H1 (cell line): ENCODE measurements at regions not wholly inside any gene's neighbourhood (a gene's known extent, or its start where the extent isn't known, plus 50 kb on each side); places are given as distances from the start of the nearest gene placed in this dataset.

Experiments used
- CTCF ChIA-PET: fragments of 300-600 bp; sonication (Branson Sonifier 250); formaldehyde crosslinking; loops from one replicate; lab custom pipeline; 2021; ENCODE audit not compliant: partially characterized antibody; lab: Charles Lee
- POLR2A ChIA-PET: fragments of 300-600 bp; sonication (Branson Sonifier 250); formaldehyde crosslinking; loops from one replicate; lab custom pipeline; 2021; ENCODE audit warnings: inconsistent platforms; ENCODE audit not compliant: partially characterized antibody; lab: Charles Lee
- DNase-seq, 2 experiments: peaks; one replicate each; pipeline versions ENCODE4 v3.0.0 to v3.0.0-alpha.2; 2010 to 2022; ENCODE audit warnings: low spot score in 2 of 2, low read depth in 1 of 2, mixed read lengths in 1 of 2
- FAIRE-seq: peaks from 2 replicates; lab custom pipeline; 2011; peaks lifted over from hg19 to GRCh38; lab: Jason Lieb, UNC
- H2AFZ ChIP-seq: 2 replicates; pipeline ENCODE4 v1.8.1; 2012; ENCODE audit warnings: low read length, inconsistent platforms
- H2AK5ac ChIP-seq: 2 replicates; pipeline ENCODE4 v1.6.1; 2013; ENCODE audit warnings: low read depth, low read length
- H2BK120ac ChIP-seq: replicated peaks from 2 replicates; pipeline ENCODE3; 2013; ENCODE audit warnings: low read depth, low read length, inconsistent platforms
- H2BK12ac ChIP-seq: 2 replicates; pipeline ENCODE4 v1.6.1; 2013; ENCODE audit warnings: low read depth, low read length
- H2BK15ac ChIP-seq: 2 replicates; pipeline ENCODE4 v1.6.1; 2013; ENCODE audit warnings: low read length
- H2BK20ac ChIP-seq: 2 replicates; pipeline ENCODE4 v1.6.1; 2013; ENCODE audit warnings: low read length
- H2BK5ac ChIP-seq: 2 replicates; pipeline ENCODE4 v1.6.1; 2013; ENCODE audit warnings: low read depth, low read length
- H3K14ac ChIP-seq: 2 replicates; pipeline ENCODE4 v1.6.1; 2013; ENCODE audit warnings: inconsistent platforms; ENCODE audit not compliant: insufficient read length
- H3K18ac ChIP-seq: 2 replicates; pipeline ENCODE4 v1.6.1; 2013; ENCODE audit warnings: low read length; ENCODE audit errors: extremely low read depth
- H3K23ac ChIP-seq: 2 replicates; pipeline ENCODE4 v1.6.1; 2013; ENCODE audit warnings: inconsistent platforms; ENCODE audit not compliant: insufficient read length
- H3K23me2 ChIP-seq: 2 replicates; pipeline ENCODE4 v1.6.1; 2013; ENCODE audit warnings: low read depth, low read length
- H3K27ac ChIP-seq: 2 replicates; pipeline ENCODE4 v1.6.1; 2011; ENCODE audit warnings: low read depth, low read length, inconsistent platforms
- H3K27me3 ChIP-seq, 4 experiments: replicated peaks in 1 of 4; 1 replicate in 1 of 4; 2 replicates in 3 of 4; pipeline versions ENCODE4 v1.6.1 to v1.8.1; 2011 to 2013; ENCODE audit warnings: low read length in 3 of 4, mild to moderate bottlenecking in 3 of 4, inconsistent platforms in 2 of 4, mixed read lengths in 2 of 4, moderate library complexity in 1 of 4; ENCODE audit not compliant: control insufficient read depth in 3 of 4, insufficient read depth in 3 of 4; ENCODE audit errors: extremely low read depth in 1 of 4
- H3K36me3 ChIP-seq, 4 experiments: 2 replicates each; pipeline versions ENCODE4 v1.6.1 to v1.8.1; 2011 to 2013; ENCODE audit warnings: mild to moderate bottlenecking in 4 of 4, low read length in 3 of 4, moderate library complexity in 2 of 4, control low read depth in 1 of 4, inconsistent platforms in 1 of 4; ENCODE audit not compliant: insufficient read depth in 4 of 4, control insufficient read depth in 2 of 4
- H3K4ac ChIP-seq: replicated peaks from 2 replicates; pipeline ENCODE3; 2013; ENCODE audit warnings: low read length, low read depth, mixed read lengths, inconsistent platforms; ENCODE audit not compliant: insufficient read length
- H3K4me1 ChIP-seq, 4 experiments: replicated peaks in 1 of 4; 1 replicate in 1 of 4; 2 replicates in 3 of 4; pipeline versions ENCODE4 v1.6.1 to v1.8.1; 2011 to 2013; ENCODE audit warnings: low read length in 3 of 4, inconsistent platforms in 2 of 4, mixed read lengths in 1 of 4; ENCODE audit not compliant: insufficient read depth in 4 of 4, control insufficient read depth in 3 of 4
- H3K4me2 ChIP-seq, 2 experiments: 2 replicates each; pipeline versions ENCODE4 v1.6.1 to v1.8.1; 2011 to 2013; ENCODE audit warnings: low read depth in 2 of 2, low read length in 2 of 2, control low read depth in 1 of 2, inconsistent platforms in 1 of 2, mild to moderate bottlenecking in 1 of 2; ENCODE audit not compliant: insufficient read depth in 1 of 2
- H3K4me3 ChIP-seq, 4 experiments: fragments of 200-600, 300-600 bp in 1 of 4; sonication (generic), shearing (Covaris generic), sonication (Bioruptor Twin) in 1 of 4; 2 replicates each; pipeline versions ENCODE4 v1.5.1 to v1.8.1; 2011 to 2016; ENCODE audit warnings: low read length in 4 of 4, low read depth in 3 of 4, control low read depth in 2 of 4, inconsistent platforms in 2 of 4, mild to moderate bottlenecking in 2 of 4, mixed read lengths in 1 of 4, moderate library complexity in 1 of 4; ENCODE audit not compliant: insufficient read depth in 2 of 4; ENCODE audit errors: extremely low read depth in 1 of 4
- H3K56ac ChIP-seq: replicated peaks from 2 replicates; pipeline ENCODE3; 2013; ENCODE audit warnings: low read depth, mild to moderate bottlenecking, mixed read lengths, low read length, inconsistent platforms; ENCODE audit not compliant: insufficient read length
- H3K79me1 ChIP-seq: 2 replicates; pipeline ENCODE4 v1.6.1; 2013; ENCODE audit warnings: low read depth, low read length, control low read depth
- H3K79me2 ChIP-seq, 2 experiments: 2 replicates each; pipeline versions ENCODE4 v1.6.1 to v1.8.1; 2012 to 2013; ENCODE audit warnings: low read length in 2 of 2, mild to moderate bottlenecking in 2 of 2, inconsistent platforms in 1 of 2; ENCODE audit not compliant: insufficient read depth in 2 of 2, control insufficient read depth in 1 of 2
- H3K9ac ChIP-seq, 4 experiments: replicated peaks in 1 of 4; 1 replicate in 1 of 4; 2 replicates in 3 of 4; pipeline versions ENCODE4 v1.6.1 to v1.8.1; 2011 to 2013; ENCODE audit warnings: low read depth in 3 of 4, low read length in 3 of 4, control low read depth in 2 of 4, mild to moderate bottlenecking in 2 of 4, moderate library complexity in 2 of 4, inconsistent platforms in 1 of 4; ENCODE audit errors: extremely low read depth in 1 of 4
- H3K9me3 ChIP-seq, 2 experiments: 2 replicates each; pipeline versions ENCODE4 v1.6.1 to v1.8.1; 2012 to 2013; ENCODE audit warnings: mild to moderate bottlenecking in 2 of 2, moderate library complexity in 2 of 2, control low read depth in 1 of 2, inconsistent platforms in 1 of 2, low read depth in 1 of 2, low read length in 1 of 2, mixed read lengths in 1 of 2; ENCODE audit not compliant: insufficient read depth in 2 of 2
- H4K20me1 ChIP-seq, 2 experiments: replicated peaks in 1 of 2; 2 replicates each; pipeline versions ENCODE3 to v1.8.1; 2011 to 2013; ENCODE audit warnings: inconsistent platforms in 2 of 2, low read length in 2 of 2, mild to moderate bottlenecking in 1 of 2; ENCODE audit not compliant: insufficient read depth in 2 of 2, control insufficient read depth in 1 of 2
- H4K5ac ChIP-seq: 2 replicates; pipeline ENCODE4 v1.6.1; 2013; ENCODE audit warnings: low read length, low read depth, mixed read lengths, inconsistent platforms; ENCODE audit not compliant: insufficient read length
- H4K8ac ChIP-seq: 2 replicates; pipeline ENCODE4 v1.8.0; 2013; ENCODE audit warnings: mild to moderate bottlenecking, moderate library complexity, low read length, inconsistent platforms; ENCODE audit not compliant: insufficient read depth; ENCODE audit errors: extremely low read depth
- H4K91ac ChIP-seq: replicated peaks from 2 replicates; pipeline ENCODE3; 2013; ENCODE audit warnings: low read length, mixed read lengths, inconsistent platforms; ENCODE audit not compliant: insufficient read length
- CBX8 ChIP-seq: fragments of 300-800, 300-1000 bp; sonication (generic); IDR thresholded peaks from 2 replicates; pipeline ENCODE4 v1.7.1; 2016; ENCODE audit warnings: low read depth, low read length, borderline replicate concordance
- KDM4A ChIP-seq: IDR thresholded peaks from one replicate; pipeline ENCODE4 v1.7.1; 2012; ENCODE audit warnings: low read depth, mild to moderate bottlenecking, moderate library complexity, low read length, inconsistent platforms; ENCODE audit not compliant: severe bottlenecking
- RFX5 ChIP-seq: IDR thresholded peaks from 2 replicates; pipeline ENCODE4 v1.6.1; 2011; ENCODE audit warnings: low read depth, low read length, improper control_type of control experiment, borderline replicate concordance
- SRF ChIP-seq: IDR thresholded peaks from 2 replicates; pipeline ENCODE4 v1.6.1; 2011; ENCODE audit warnings: mild to moderate bottlenecking, low read depth, low read length, moderate library complexity
- TEAD4 ChIP-seq: IDR thresholded peaks from 2 replicates; pipeline ENCODE4 v1.6.1; 2012; ENCODE audit warnings: low read depth, low read length, inconsistent platforms, mixed read lengths
- WGBS, 2 experiments: shearing (Covaris generic) in 1 of 2; methylation state at CpG; one replicate each; pipeline versions ENCODE4 v1.1.6 to v1.1.7; 2013 to 2015; ENCODE audit warnings: low lambda C conversion rate in 2 of 2, mixed read lengths in 2 of 2, inconsistent platforms in 1 of 2, low coverage in 1 of 2, missing lambda C conversion rate in 1 of 2; ENCODE audit not compliant: insufficient replicate concordance in 2 of 2, insufficient coverage in 1 of 2, insufficient read length in 1 of 2; ENCODE audit errors: extremely low coverage in 1 of 2, missing lambda C conversion rate in 1 of 2; 5-methylcytosine and 5-hydroxymethylcytosine counted together

DNA sequence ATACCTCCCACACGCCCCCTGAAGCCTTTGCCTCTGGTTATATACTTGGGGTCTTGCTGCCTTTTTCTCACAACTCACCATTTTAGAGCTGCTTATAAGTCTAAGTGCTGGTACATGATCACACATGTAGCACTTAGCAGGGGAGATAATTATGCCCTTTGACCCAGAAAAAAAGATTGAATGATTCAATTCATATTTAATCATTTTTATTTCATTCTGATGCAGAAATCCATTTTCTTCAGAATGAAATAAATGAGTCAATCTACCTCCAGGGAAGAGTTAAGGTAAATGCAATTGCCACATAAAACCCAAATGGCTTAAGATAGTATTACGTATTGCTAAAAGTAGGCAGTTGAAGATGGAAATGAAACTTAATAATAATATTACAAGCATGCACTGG, 414.6 kb upstream of the PRICKLE1 start:
- H3K36me3 ChIP-seq: no peaks in the 10 kb centered on the region
- no peak for TF ChIP-seq KDM4A
- TF ChIP-seq TEAD4: no peak
- TF ChIP-seq RFX5: no peak
- no peak for TF ChIP-seq SRF
- TF ChIP-seq CBX8: no peak
- ChIA-PET CTCF (no interaction called here), POLR2A (no interaction called here)
- H2BK120ac ChIP-seq: no peak overlapping the region
- H3K4me2 ChIP-seq: no peak overlapping the region
- H3K23me2 ChIP-seq: no peaks in the 10 kb centered on the region
- H3K4me3 ChIP-seq: no peak overlapping the region
- H4K91ac ChIP-seq: no peak overlapping the region
- H4K5ac ChIP-seq: no peak overlapping the region
- no peak overlapping the region for H2BK20ac ChIP-seq
- H3K9me3 ChIP-seq: no peaks in the 10 kb centered on the region
- FAIRE-seq (no peak), DNase-seq (no peak)
- no peak overlapping the region for H2BK5ac ChIP-seq
- H3K27me3 ChIP-seq: no peaks in the 10 kb centered on the region
- H3K79me1 ChIP-seq: no peaks in the 10 kb centered on the region
- no peak overlapping the region for H3K56ac ChIP-seq
- no peak overlapping the region for H3K18ac ChIP-seq
- no peak overlapping the region for H2BK15ac ChIP-seq
- peaks cover 0 to 10% (median 4%) of the 10 kb centered on the region in 4 experiments; a peak in 3 of 7 replicates for H3K4me1 ChIP-seq
- no peak overlapping the region for H3K4ac ChIP-seq
- no peak overlapping the region for H3K9ac ChIP-seq
- no peaks in the 10 kb centered on the region for H4K20me1 ChIP-seq
- H2BK12ac ChIP-seq: no peak overlapping the region
- 92% methylated on average over 2 of the region's 2 CpGs; no CpG with 5 or more reads in 1 of the 2 experiments for WGBS, 2 experiments
- H3K79me2 ChIP-seq: no peaks in the 10 kb centered on the region
- no peak overlapping the region for H2AK5ac ChIP-seq
- no peak overlapping the region for H2AFZ ChIP-seq
- H3K27ac ChIP-seq: no peak overlapping the region
- H4K8ac ChIP-seq: no peak overlapping the region
- no peak overlapping the region for H3K14ac ChIP-seq
- H3K23ac ChIP-seq: no peak overlapping the region
